ENCODE measurements at regions not wholly inside any gene's neighbourhood (a gene's known extent, or its start where the extent isn't known, plus 50 kb on each side); places are given as distances from the start of the nearest gene placed in this dataset.
"Not testable (repeated sequence)": the region's sequence is repeated elsewhere in the genome, so short reads cannot be mapped to it uniquely, and the experiment has no call there.

DNA sequence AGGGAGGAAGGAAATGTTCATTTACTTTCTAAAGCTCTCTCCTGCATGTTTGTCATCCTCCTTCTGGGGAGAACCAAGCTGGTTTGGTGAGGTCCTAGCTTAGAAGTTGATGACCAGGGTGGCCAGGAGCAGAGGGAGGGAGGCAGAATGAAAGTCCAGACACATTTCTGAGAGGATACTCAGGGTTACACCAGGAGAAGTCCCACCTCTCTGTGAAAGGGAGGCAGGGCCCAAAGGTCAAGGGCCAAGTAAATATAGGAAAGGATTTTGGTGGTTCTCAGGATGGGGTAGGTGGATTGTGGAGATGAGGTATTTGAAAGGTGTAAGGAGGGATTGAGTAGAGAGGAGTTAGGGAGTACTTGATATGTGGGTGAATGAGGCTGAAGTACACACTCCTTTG, 58.0 kb upstream of the FBXO11 start:
- no peak for DNase-seq (ENCODE audit: low read depth in 2 of 2)

DNA sequence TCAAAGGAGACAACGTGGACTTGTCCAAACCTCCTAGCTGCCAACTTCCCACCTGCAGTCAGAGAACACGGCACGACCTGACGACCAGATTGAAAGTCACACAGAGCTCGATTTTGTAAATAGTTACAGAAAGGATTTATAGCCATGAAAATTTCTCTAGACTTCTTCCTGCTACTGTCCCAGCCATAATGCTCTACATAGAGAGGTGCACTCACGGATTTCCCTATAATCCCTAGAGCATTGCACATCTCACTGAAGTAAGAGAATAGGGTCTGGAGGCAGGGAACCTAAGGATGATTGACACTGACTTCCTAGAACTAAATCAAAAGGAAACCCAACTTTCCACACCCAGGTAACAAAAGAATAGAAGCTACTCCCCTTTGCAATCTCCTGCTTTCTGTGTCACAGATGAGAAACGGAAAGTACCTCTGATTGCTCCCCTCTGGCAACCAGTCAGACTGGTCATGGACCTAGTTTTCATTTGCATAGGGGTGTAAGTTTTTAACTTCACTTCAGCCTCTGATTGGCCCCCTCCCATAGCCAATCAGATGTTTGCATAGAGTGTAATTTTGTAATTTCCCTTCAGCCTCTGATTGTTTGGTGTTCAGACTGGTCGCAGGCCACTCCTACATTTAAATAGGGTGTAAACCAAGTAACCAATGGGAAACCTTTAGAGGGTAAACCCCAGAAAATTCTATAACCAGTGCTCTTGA, 58.6 kb upstream of the FBXO11 start:
- DNase-seq (ENCODE audit: low read depth in 2 of 2) = no peak

DNA sequence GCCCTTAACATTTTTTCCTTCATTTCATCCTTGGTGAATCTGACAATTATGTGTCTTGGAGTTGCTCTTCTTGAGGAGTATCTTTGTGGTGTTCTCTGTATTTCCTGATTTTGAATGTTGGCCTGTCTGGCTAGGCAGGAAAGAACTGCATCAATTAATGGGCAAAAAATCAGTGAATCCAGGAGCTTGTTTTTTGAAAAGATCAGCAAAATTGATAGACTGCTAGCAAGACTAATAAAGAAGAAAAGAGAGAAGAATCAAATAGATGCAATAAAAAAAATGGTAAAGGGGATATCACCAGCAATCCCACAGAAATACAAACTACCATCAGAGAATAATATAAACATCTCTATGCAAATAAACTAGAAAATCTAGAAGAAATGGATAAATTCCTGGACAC, 70.4 kb upstream of the FBXO11 start:
- not testable (repeated sequence) for DNase-seq (ENCODE audit: low read depth in 2 of 2)

DNA sequence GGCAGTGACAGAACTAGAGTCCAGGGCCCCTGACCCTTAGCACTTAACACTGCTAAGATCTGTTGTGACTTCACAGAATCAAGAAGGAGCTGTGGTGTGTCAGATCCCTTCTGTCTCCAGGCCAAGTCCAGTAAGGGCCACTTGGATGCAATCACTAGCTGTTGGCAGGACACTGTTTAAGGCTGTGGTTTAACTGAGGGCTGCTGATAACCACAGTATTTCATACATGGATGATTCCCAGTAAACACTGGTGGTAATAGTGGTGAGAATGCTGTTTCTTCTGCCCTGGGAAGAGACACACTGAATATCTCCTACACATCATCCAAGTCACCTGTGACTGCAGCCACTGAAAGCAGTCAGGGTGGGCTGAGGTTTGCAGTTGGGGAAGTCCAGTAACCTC, 77.7 kb upstream of the FBXO11 start:
- DNase-seq (ENCODE audit: low read depth in 2 of 2) = no peak

DNA sequence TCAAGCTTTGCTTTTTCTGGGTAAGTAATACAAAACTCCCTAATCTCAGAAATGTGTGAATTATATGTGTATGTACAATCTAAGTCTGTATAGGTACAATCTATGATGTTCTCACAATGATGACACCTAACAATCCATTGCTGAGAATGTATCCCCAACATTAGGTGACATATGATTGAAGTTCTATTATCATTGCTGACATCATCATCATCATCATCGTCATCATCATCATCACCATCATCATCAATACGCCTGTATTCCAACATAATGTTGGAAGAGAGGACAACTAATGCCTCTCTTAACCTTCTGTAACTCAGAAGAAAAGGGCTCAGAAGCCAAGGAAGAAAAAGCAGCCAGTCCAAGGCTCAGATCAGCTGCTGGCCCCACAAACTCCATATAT, 84.2 kb upstream of the FBXO11 start:
- no peak for DNase-seq (ENCODE audit: low read depth in 2 of 2)

DNA sequence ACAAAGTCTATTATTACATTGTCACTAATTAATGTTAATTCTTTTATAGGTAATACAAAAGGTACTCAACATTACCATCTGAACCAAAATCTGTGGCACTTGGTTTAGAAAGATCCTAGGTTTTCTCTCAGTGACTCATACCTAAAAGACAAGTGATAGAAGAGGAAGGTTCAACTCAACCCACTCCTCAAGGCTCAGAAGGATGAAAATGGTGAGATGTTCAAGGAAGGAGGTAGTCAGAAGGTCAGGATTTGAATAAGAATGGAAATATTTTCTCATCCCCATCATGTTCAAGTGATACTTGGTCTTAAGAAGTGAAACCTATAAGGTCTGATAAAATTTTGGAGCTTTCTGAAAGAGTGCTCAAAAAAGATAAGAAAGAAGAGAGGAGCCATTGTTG, 86.4 kb upstream of the FBXO11 start:
- DNase-seq (ENCODE audit: low read depth in 2 of 2) = no peak

DNA sequence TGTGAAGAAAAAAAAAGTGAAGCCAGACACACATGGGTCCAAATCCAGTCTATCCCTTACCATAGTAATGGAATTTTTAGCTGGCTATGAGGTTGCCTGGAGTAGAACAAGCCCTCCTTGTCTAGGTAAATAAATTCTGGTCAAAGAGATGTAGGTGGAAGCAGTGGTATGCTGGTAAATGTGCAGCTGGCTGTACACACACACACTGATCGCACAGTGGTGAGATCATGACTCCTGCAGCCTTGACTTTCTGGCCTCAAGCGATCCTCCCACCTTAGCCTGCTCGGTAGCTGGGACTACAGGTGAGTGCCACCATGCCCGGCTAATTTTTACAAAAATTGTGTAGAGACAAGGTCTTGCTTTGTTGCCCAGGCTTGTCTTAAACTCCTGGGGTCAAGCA, 90.5 kb upstream of the FBXO11 start:
- no peak for DNase-seq (ENCODE audit: low read depth in 2 of 2)

DNA sequence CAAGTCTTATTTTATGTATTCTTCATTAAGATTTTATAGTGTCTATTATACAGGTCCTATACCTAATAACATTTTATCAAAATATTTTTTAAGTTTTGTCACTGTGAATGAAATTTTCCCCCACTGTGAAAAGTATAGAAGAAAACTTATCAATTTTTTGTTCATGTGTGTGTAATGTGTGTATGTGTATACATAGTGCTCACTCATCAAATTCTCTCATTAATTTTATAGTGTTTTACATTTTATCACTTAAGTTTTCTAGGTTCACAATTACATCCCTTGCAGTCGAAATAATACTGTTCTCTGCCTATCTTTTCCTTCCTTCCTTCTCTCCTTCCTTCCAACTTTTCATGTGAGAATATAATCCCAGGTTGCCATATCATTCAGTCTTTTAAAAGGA, 93.2 kb upstream of the FBXO11 start:
- no peak for DNase-seq (ENCODE audit: low read depth in 2 of 2)

DNA sequence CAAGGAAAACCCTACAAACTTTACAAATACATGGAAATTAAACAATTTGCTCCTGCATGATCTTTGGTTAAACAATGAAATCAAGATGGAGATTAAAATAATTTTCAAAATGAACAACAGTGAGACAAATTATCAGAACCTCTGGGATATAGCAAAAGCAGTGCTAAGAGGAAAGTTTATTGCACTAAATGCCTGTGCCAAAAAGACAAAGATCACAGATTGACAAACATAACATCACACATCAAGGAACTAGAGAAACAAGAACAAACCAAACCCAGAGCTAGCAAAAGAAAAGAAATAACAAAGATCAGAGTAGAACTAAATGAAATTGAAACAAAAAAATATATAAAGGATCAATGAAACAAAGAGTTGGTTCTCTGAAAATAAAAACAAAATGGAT, 95.2 kb upstream of the FBXO11 start:
- DNase-seq (ENCODE audit: low read depth in 2 of 2) = no peak

DNA sequence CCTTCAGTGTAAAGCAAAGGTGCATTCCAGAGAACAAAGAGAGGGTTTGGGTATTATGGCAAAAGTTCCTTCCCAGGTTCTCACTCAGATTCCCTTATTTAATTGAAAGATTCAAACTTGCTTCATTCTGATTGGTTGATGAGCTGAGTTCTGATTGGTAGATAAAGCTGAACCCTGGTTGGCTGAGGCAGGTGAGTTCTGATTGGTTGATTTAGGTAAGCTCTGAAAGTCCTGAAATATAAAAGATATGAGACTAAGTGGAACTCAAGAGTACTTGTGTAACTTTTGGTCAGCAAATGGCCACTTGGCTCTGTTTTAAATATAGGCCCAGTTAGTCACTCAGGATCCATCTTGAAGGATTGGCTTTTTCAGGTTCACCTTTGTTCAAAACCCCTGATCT, 99.8 kb upstream of the FBXO11 start:
- DNase-seq (ENCODE audit: low read depth in 2 of 2) = no peak

DNA sequence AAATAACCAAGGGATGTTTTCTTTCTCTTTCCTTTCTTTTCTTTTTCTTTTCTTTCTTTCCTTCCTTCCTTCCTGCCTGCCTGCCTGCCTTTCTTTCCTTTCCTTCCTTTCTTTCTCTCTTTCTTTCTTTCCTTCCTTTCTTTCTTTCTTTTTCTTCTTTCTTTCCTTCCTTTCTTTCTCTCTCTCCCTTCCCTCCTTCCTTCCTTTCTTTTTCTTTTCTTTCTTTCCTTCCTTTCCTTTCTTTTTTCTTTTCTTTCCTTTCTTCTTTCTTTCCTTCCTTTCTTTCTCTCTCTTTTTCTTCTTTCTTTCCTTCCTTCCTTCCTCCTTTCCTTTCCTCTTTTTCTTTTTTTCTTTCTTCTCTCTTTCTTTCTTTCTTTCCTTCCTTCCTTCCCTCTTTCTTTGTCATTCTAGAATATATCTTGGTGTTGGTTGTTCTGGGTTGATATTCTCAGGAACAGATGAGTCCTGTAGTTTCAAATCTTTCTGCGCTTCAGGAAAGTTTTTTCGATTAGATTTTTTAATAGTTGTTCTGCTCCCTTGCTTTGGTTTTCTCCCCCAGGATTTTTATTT, 101.5 kb upstream of the FBXO11 start:
- DNase-seq (ENCODE audit: low read depth in 2 of 2) = no peak

DNA sequence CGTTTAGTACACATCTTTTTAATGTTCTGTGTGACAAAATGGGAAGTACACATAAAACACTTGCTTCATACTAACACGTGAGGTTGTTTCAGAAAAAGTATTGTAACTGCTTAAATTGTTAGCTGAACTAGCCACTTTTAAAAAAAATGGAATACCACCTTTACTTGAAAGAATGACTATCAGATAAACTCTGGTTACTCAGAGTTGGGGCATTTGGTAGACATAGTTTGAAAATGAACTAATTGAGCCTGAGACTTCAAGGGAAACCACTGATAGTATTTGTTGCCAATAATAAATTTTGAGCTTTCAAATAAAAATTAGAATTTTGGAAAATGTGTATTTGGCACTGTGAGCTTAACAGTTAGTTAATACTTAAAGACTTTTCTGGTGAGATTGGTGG, 103.0 kb upstream of the FBXO11 start:
- no peak for DNase-seq (ENCODE audit: low read depth in 2 of 2)

DNA sequence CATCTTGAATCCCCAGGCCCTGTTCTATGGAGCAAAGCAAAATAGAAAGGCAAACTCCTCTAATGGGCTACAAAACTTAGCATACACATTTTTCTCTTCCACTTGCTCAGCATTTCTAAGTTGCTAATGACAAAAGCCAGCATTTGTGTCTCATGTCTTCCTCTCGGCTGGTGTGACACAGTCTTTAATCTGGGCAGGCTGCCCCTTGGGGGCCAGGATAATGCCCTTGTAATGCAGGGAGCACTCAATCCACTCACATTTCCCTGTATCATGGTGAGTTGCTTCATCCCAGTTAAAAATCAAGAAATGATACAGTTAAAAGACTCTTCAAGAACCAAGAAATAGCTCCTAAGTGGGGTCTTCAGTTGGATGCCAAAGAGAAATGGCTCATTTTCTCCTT, 109.1 kb upstream of the FBXO11 start:
- DNase-seq (ENCODE audit: low read depth in 2 of 2) = no peak

DNA sequence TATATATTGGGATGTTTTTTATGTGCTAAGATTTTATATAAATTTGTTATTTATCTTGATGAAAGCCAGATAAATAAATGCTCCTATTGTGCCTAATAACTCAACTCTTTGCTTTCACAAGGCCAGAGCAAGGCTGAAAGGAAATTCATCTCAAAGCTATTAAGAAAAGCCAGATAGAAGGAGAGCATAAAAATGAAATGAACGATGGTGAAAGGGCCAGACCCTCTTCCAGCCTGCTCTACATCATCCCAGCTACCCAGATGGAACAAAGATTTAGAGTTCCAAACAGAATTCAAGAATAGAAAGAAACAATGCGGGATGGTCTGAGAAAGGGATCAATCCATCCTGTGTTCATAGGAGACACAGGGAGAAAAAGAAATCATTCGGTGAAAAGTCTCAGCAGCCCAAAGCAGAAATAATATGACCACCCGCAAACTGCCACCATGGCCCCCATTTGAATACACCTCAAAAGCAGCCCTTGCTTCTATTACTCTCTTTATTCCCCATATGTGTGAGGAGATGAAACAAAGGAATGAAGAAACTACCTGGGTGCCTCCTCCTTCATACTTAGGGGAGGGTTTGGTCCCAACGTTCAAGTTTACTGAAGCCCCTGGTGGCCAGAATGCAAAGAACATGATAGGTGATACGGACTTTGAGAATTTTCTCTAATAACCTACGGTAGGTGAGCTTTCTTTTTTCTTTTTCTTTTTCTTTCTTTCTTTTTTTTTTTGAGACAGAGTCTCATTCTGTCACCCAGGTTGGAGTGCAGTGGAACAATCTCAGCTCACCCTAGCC, 110.1 kb upstream of the FBXO11 start:
- no peak for DNase-seq (ENCODE audit: low read depth in 2 of 2)

DNA sequence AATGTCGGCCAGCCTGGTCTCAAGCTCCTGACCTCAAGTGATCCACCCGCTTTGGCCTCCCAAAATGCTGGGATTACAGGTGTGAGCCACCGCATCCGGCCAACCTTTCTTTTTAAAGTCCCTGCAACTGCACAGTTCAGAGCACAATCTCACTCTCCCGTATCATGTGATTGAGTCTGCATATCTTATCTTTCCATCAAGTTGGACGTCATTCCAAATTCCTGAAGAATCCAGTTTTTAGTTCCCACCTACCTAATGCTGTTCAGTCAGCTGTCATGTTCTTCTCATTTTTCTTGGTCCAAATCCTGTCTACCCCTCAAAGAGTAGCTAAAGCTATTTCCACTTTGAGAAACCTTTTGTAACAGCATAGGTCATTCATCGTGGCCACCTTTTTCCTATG, 110.8 kb upstream of the FBXO11 start:
- no peak for DNase-seq (ENCODE audit: low read depth in 2 of 2)

DNA sequence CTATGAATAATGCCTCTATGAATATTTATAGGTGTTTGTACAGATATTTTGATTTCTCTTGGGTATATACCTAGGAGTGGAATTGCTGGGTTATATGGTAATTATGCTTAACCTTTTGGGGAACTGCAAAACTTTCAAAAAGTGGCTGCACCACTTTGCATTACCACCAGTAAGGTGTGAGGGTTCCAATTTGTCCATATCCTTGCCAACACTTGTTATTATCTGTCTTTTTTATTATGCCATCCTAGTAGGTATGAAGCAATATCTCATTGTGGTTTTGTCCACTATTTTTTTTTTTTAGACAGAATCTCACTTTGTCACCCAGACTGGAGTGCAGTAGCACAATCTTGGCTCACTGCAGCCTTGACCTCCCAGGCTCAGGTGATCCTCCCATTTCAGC, 112.2 kb upstream of the FBXO11 start:
- no peak for DNase-seq (ENCODE audit: low read depth in 2 of 2)

DNA sequence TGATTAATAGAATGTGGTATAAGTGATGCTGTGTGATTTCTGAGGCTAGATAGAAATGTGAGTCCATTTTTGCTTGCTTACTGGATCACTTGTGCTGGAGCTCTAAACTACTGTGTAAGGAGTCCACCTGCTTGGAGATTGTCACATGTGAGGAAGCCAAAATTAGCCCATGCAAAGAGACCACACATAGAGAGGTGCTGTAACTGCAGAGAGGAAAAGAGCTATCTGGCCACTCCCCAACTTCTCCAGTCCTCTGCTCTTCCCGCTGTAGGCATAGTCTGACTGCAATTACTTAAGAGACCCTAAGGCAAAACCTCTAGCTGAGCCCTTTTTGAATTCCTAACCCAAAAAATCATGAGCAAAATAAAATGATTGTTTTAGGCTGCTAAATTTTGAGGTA, 120.6 kb upstream of the FBXO11 start:
- DNase-seq (ENCODE audit: low read depth in 2 of 2) = no peak

DNA sequence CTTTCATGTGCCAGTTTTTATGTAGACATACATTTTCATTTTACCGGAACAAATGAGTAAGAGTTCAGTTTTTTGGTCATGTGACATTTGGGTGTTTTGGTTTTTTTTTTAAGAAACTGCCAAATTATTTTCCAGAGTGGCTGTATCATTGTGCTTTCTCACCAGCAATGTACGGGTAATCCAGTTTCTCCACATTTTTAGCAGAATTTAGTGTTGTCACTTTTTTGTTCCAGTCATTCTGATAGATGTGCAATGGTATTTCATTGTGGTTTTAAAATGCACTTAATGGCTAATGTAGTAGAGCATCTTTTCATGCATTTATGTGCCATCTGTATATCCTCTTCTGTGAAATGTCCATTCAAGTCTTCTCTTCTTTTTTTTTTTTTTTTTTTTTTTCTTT, 126.5 kb upstream of the FBXO11 start:
- no peak for DNase-seq (ENCODE audit: low read depth in 2 of 2)

DNA sequence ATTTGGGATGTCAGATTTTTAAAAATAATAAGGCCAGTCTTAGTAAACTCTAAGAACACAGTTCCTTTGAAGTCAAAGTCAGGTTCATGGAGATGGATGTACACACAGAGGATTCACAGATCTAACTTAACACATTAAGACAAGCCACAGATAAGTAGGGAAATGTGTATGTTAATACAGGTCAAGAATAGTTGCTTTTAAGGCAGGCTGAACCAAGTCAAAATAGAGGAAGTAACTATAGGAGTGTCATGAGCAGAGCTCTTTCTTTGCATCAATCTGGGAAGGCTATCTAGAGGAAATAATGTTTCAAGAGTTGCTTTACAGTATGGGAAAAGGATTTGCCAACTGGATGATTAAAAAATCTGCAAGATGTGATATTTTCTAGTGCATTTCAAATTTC, 128.0 kb upstream of the FBXO11 start:
- no peak for DNase-seq (ENCODE audit: low read depth in 2 of 2)

DNA sequence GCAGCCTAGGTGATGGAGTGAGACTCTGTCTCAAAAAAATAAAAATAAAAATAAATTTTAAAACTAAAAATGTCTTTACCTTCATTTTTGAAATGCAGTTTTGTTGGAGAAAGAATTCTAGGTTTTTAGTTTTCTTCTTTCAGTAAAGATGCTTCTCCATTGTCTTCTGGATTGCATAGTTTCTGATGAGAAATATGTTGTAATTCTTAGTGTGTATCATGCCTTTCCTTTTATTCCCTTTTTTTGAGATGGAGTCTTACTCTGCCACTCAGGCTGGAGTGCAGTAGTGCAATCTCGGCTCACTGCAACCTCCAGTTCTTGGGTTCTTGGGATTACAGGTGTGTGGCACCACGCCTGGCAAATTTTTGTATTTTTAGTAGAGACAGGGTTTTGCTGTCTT, 130.0 kb upstream of the FBXO11 start:
- no peak for DNase-seq (ENCODE audit: low read depth in 2 of 2)

DNA sequence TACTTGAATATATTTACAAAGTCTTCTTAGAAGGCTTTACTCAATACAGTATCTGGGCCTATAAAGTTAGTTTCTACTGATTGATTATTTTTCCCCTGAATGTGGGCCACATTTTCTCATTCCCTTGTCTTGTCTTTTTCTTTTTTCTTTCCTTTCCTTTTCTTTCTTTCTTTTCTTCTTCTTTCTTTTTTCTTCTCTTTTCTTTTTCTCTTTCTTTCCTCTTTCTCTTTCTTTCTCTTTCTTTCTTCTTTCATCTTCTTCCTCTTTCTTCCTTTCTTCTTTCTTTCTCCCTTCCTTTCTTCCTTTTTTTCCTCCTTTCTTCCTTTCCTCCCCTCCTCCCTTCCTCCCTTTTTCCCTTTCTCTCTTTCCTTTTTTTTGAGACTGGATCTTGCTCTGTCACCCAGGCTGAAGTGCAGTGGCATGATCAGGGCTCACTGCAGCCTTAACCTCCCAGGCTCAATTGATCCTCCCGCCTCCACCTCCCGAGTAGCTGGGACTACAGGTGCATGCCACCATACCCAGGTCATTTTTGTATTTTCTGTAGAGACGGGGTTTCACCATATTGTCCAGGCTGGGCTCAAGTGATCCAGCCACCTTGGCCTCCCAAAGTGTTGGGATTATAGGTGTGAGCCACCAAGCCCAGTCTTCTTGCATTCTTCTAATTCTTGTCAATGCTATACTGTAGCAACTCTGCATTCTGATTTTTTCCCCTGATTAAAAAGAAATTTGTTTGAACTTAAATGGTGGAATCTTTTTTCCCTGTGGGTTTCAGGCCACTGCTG, 133.1 kb upstream of the FBXO11 start:
- no peak for DNase-seq (ENCODE audit: low read depth in 2 of 2)

DNA sequence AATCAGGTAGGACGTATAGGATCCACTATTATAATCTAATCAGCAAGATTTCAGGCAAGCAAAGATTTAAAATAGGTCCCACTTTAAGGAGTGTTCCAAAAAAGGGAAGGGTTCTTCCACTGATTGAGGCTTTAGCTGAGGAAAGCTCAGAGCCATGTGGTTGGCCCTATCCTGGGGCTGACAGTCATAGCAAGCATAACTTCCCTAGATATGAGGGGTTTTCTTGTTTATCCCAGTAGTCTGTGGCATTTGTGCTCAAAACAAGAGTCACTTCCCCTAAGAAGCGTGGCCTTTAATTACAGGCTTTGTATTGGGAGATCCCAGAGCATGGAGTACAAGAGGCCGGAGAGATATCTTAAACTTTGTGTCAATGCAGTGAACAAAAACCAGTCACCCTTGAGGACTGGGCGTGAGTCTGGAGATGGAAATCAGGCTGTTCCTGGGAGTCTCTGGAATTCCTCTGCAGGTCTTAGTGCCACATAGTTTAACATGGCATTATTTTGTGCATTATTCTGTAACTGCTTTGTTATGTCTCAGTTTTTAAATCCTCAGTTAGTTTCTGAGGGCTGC, 136.9 kb upstream of the FBXO11 start:
- no peak for DNase-seq (ENCODE audit: low read depth in 2 of 2)

Measured in stimulated activated CD8-positive, alpha-beta memory T cell treated with anti-CD3 and anti-CD28 coated beads, Interleukin-15, amount 100 ng/mL, for 48 hours (primary cell).